Panc1 (cell line): ENCODE measurements at regions not wholly inside any gene's neighbourhood (a gene's known extent, or its start where the extent isn't known, plus 50 kb on each side); places are given as distances from the start of the nearest gene placed in this dataset.
"Not testable (repeated sequence)": the region's sequence is repeated elsewhere in the genome, so short reads cannot be mapped to it uniquely, and the experiment has no call there.

Source experiments
- ATAC-seq: fragments of 200-7000 bp; cut with Tn5 transposase; 2 replicates; pipeline ENCODE4 v1.9.1; 2020; ENCODE audit warnings: mild to moderate bottlenecking, moderate library complexity
- BruUV-seq: library from RNA; stranded (reverse); fragments of 400-500 nt; replicated peaks from 2 replicates; lab custom pipeline; 2021; lab: Mats Ljungman, UMichigan
- CTCF ChIA-PET: fragments of 300-600 bp; sonication (Branson Sonifier 250); formaldehyde crosslinking; loops from one replicate; lab custom pipeline; 2022; ENCODE audit warnings: antibody characterized with exemption; lab: Charles Lee
- POLR2A ChIA-PET: fragments of 300-600 bp; sonication (Branson Sonifier 250); formaldehyde crosslinking; loops from one replicate; lab custom pipeline; 2022; ENCODE audit warnings: antibody characterized with exemption; lab: Charles Lee
- DNase-seq: peaks from one replicate; pipeline ENCODE4 v3.0.0-alpha.2; 2010; ENCODE audit warnings: low read depth, low spot score
- H3K27ac ChIP-seq: 2 replicates; pipeline ENCODE4 v1.5.1; 2011; ENCODE audit warnings: mild to moderate bottlenecking, low read length, inconsistent platforms
- H3K27me3 ChIP-seq: fragments of 200-500 bp; sonication (Bioruptor generic); 2 replicates; pipeline ENCODE4 v1.6.0; 2014; ENCODE audit warnings: low read length, inconsistent platforms; ENCODE audit not compliant: control insufficient read depth, insufficient read depth
- H3K36me3 ChIP-seq: fragments of 200-500 bp; sonication (Bioruptor generic); 2 replicates; pipeline ENCODE4 v1.5.1; 2014; ENCODE audit warnings: inconsistent platforms, mild to moderate bottlenecking, low read length, moderate library complexity; ENCODE audit not compliant: control insufficient read depth, insufficient read depth
- H3K4me1 ChIP-seq: 2 replicates; pipeline ENCODE4 v1.5.1; 2011; ENCODE audit warnings: inconsistent platforms, mild to moderate bottlenecking, low read length, moderate library complexity; ENCODE audit not compliant: control insufficient read depth, insufficient read depth
- H3K4me3 ChIP-seq, 2 experiments: 2 replicates each; pipeline ENCODE4 v1.5.1; 2011 to 2012; ENCODE audit warnings: low read depth in 2 of 2, low read length in 2 of 2, mild to moderate bottlenecking in 2 of 2, inconsistent platforms in 1 of 2, moderate library complexity in 1 of 2
- H3K9me3 ChIP-seq: fragments of 200-500 bp; sonication (Bioruptor generic); 2 replicates; pipeline ENCODE4 v1.5.1; 2014; ENCODE audit warnings: low read depth, mild to moderate bottlenecking, inconsistent platforms, low read length, moderate library complexity; ENCODE audit not compliant: control insufficient read depth, insufficient read depth
- POLR2AphosphoS5 ChIP-seq: IDR thresholded peaks from 2 replicates; pipeline ENCODE4 v1.6.1; 2012; ENCODE audit warnings: mild to moderate bottlenecking, low read depth, low read length, moderate library complexity
- SIN3A ChIP-seq: IDR thresholded peaks from 2 replicates; pipeline ENCODE4 v1.6.1; 2012; ENCODE audit warnings: low read depth, mild to moderate bottlenecking, low read length, moderate library complexity, borderline replicate concordance; ENCODE audit not compliant: insufficient read depth
- TCF7L2 ChIP-seq: IDR thresholded peaks from 2 replicates; pipeline ENCODE4 v1.6.1; 2011; ENCODE audit warnings: mild to moderate bottlenecking, low read depth, low read length, inconsistent platforms
- in situ Hi-C: cut with HindIII; loops from 2 replicates; pipeline ENCODE4 v1.10.0; 2016; ENCODE audit warnings: low sequenced_read_pairs, low pct_unique_long_range_greater_than_20kb
- intact Hi-C: fragments of 100-400 bp; cut with micrococcal nuclease; formaldehyde crosslinking; loops from one replicate; pipeline ENCODE4 v1.10.0; 2022; ENCODE audit not compliant: unreplicated experiment
- TF ChIP-seq, protein P1 (sequence below), 2 experiments: IDR thresholded peaks; 2 replicates each; pipeline ENCODE4 v1.6.1; 2011 to 2012; ENCODE audit warnings: low read depth in 2 of 2, control low read depth in 1 of 2, low read length in 1 of 2, mild to moderate bottlenecking in 1 of 2, moderate library complexity in 1 of 2; ENCODE audit not compliant: insufficient read depth in 1 of 2
- TF ChIP-seq, protein P2 (sequence below): fragments of 450-650 bp; IDR thresholded peaks from 2 replicates; pipeline ENCODE4 v1.5.1; 2017; ENCODE audit warnings: mild to moderate bottlenecking

DNA sequence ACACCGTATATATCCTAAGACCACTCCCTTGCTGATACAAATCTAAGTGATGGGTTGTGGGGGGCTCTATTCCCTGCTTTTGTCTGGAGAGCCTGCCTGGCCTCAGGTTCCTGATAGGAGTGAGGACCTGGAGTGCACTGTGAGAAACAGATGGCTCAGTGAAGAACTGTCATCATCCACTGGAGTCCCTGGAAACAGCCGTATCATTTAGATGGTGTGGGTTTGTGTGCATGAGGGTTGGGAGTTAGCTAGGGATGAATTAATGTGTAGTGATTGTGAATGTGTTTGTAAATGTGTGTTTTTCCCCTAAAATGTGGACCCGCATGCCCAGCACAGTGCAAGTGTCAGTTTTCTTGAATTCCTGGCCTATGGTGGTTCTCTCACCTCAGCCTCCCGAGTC, 111.6 kb downstream of the CRYBB2 start:
- Histone ChIP-seq H3K4me3 (no peak overlapping the region), H3K27me3 (no peaks in the 10 kb centered on the region), H3K36me3 (no peaks in the 10 kb centered on the region), H3K4me1 (no peaks in the 10 kb centered on the region), H3K27ac (no peak overlapping the region), H3K9me3 (no peaks in the 10 kb centered on the region)
- DNase-seq (no peak), ATAC-seq (no peak)
- no TSS peak for BruUV-seq
- CTCF ChIA-PET, result no interaction called here
- POLR2A ChIA-PET, result no interaction called here
- intact Hi-C loops, result loop anchor here (5.0 kb wide), 1 partner anchor 94 kb away; no protein-coding TSS in a partner anchor
- no peak for TF ChIP-seq SIN3A
- TF ChIP-seq, protein P1, sequence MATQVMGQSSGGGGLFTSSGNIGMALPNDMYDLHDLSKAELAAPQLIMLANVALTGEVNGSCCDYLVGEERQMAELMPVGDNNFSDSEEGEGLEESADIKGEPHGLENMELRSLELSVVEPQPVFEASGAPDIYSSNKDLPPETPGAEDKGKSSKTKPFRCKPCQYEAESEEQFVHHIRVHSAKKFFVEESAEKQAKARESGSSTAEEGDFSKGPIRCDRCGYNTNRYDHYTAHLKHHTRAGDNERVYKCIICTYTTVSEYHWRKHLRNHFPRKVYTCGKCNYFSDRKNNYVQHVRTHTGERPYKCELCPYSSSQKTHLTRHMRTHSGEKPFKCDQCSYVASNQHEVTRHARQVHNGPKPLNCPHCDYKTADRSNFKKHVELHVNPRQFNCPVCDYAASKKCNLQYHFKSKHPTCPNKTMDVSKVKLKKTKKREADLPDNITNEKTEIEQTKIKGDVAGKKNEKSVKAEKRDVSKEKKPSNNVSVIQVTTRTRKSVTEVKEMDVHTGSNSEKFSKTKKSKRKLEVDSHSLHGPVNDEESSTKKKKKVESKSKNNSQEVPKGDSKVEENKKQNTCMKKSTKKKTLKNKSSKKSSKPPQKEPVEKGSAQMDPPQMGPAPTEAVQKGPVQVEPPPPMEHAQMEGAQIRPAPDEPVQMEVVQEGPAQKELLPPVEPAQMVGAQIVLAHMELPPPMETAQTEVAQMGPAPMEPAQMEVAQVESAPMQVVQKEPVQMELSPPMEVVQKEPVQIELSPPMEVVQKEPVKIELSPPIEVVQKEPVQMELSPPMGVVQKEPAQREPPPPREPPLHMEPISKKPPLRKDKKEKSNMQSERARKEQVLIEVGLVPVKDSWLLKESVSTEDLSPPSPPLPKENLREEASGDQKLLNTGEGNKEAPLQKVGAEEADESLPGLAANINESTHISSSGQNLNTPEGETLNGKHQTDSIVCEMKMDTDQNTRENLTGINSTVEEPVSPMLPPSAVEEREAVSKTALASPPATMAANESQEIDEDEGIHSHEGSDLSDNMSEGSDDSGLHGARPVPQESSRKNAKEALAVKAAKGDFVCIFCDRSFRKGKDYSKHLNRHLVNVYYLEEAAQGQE (IDR thresholded peaks at IDR 0.05; ENCODE audit: insufficient read depth in 1 of 2, low read depth in 2 of 2, low read length in 1 of 2), result no peak
- TF ChIP-seq, protein P2, sequence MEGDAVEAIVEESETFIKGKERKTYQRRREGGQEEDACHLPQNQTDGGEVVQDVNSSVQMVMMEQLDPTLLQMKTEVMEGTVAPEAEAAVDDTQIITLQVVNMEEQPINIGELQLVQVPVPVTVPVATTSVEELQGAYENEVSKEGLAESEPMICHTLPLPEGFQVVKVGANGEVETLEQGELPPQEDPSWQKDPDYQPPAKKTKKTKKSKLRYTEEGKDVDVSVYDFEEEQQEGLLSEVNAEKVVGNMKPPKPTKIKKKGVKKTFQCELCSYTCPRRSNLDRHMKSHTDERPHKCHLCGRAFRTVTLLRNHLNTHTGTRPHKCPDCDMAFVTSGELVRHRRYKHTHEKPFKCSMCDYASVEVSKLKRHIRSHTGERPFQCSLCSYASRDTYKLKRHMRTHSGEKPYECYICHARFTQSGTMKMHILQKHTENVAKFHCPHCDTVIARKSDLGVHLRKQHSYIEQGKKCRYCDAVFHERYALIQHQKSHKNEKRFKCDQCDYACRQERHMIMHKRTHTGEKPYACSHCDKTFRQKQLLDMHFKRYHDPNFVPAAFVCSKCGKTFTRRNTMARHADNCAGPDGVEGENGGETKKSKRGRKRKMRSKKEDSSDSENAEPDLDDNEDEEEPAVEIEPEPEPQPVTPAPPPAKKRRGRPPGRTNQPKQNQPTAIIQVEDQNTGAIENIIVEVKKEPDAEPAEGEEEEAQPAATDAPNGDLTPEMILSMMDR, result no peak
- no peak for TF ChIP-seq TCF7L2
- no peak for TF ChIP-seq POLR2AphosphoS5
- in situ Hi-C loops, result no loop called here

- H3K4me3 ChIP-seq, ATAC-seq, CTCF ChIA-PET, DNase-seq, BruUV-seq, H3K4me1 ChIP-seq, in situ Hi-C loops, H3K36me3 ChIP-seq, H3K27me3 ChIP-seq, POLR2A ChIA-PET, H3K27ac ChIP-seq, H3K9me3 ChIP-seq: not testable (repeated sequence)
- intact Hi-C loops, result loop anchor here (5.0 kb wide), 1 partner anchor 95 kb away; no protein-coding TSS in a partner anchor
Measured at GRCh38 chr22:25331911-25332310, 112.5 kb downstream of the CRYBB2 start.

DNA sequence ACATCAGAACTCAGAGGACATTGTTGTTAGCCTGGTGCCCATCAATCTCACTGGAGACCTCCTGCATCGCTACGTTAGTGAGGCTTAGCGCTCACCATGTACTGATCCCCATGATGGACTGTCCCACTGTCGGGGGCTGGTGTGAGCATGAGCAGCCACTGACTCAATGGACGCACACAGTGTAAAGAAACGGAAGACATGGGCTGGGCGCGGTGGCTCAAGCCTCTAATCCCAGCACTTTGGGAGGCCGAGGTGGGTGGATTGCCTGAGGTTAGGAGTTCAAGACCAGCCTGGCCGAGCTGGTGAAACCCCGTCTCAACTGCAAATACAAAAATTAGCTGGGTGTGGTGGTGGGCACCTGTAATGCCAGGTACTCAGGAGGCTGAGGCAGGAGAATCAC, 112.9 kb downstream of the CRYBB2 start:
- Histone ChIP-seq H3K4me1 (no peaks in the 10 kb centered on the region), H3K36me3 (no peaks in the 10 kb centered on the region), H3K27me3 (no peaks in the 10 kb centered on the region), H3K27ac (no peak overlapping the region), H3K4me3 (no peak overlapping the region), H3K9me3 (no peaks in the 10 kb centered on the region)
- ChIA-PET POLR2A (no interaction called here), CTCF (no interaction called here)
- DNase-seq (no peak), ATAC-seq (no peak)
- no TSS peak for BruUV-seq
- intact Hi-C loops, result loop anchor here (5.0 kb wide), 1 partner anchor 95 kb away; no protein-coding TSS in a partner anchor
- in situ Hi-C loops, result no loop called here
- TF ChIP-seq, protein P2, result no peak
- TF ChIP-seq POLR2AphosphoS5 (no peak), SIN3A (no peak), TCF7L2 (no peak)
- TF ChIP-seq, protein P1 (IDR thresholded peaks at IDR 0.05; ENCODE audit: insufficient read depth in 1 of 2, low read depth in 2 of 2, low read length in 1 of 2), result no peak
